Hepatocyte (in vitro differentiated cells): ENCODE measurements at regions not wholly inside any gene's neighbourhood (a gene's known extent, or its start where the extent isn't known, plus 50 kb on each side); places are given as distances from the start of the nearest gene placed in this dataset.

Experiments used
- DNase-seq: peaks from one replicate; pipeline ENCODE4 v3.0.0-alpha.2; 2016; ENCODE audit warnings: low spot score
- H2AFZ ChIP-seq: fragments of 200-600 bp; sonication (generic); 2 replicates; pipeline ENCODE4 v1.6.0; 2016; ENCODE audit warnings: antibody characterized with exemption, mild to moderate bottlenecking
- H3K27ac ChIP-seq: fragments of 200-600 bp; sonication (generic); 2 replicates; pipeline ENCODE4 v1.5.1; 2016; ENCODE audit warnings: mild to moderate bottlenecking
- H3K27me3 ChIP-seq: fragments of 200-600 bp; sonication (generic); 2 replicates; pipeline ENCODE4 v1.6.1; 2016
- H3K36me3 ChIP-seq: fragments of 200-600 bp; sonication (generic); replicated peaks from 2 replicates; pipeline ENCODE4 v1.5.1; 2016; ENCODE audit warnings: low read depth; ENCODE audit not compliant: insufficient read depth
- H3K4me1 ChIP-seq: fragments of 200-600 bp; sonication (generic); 2 replicates; pipeline ENCODE4 v1.5.1; 2016; ENCODE audit warnings: mild to moderate bottlenecking, moderate library complexity; ENCODE audit not compliant: insufficient read depth
- H3K4me2 ChIP-seq: fragments of 200-600 bp; sonication (generic); 2 replicates; pipeline ENCODE4 v1.6.0; 2016
- H3K4me3 ChIP-seq: fragments of 200-600 bp; sonication (generic); 2 replicates; pipeline ENCODE4 v1.5.1; 2016; ENCODE audit warnings: mild to moderate bottlenecking
- H3K79me2 ChIP-seq: fragments of 200-600 bp; sonication (generic); 2 replicates; pipeline ENCODE4 v1.6.0; 2017; ENCODE audit warnings: mild to moderate bottlenecking
- H3K9me2 ChIP-seq: fragments of 200-600 bp; sonication (generic); replicated peaks from 2 replicates; pipeline ENCODE4 v1.6.0; 2017; ENCODE audit warnings: mild to moderate bottlenecking; ENCODE audit not compliant: insufficient read depth
- H3K9me3 ChIP-seq: fragments of 200-600 bp; sonication (generic); 2 replicates; pipeline ENCODE4 v1.5.1; 2016; ENCODE audit warnings: low read depth, mild to moderate bottlenecking
- H4K20me1 ChIP-seq: fragments of 200-600 bp; sonication (generic); 2 replicates; pipeline ENCODE4 v1.6.0; 2016; ENCODE audit warnings: mild to moderate bottlenecking; ENCODE audit not compliant: insufficient read depth, poor library complexity, severe bottlenecking
- CTCF ChIP-seq: fragments of 200-600 bp; sonication (generic); IDR thresholded peaks from 2 replicates; pipeline ENCODE4 v1.5.1; 2016; ENCODE audit warnings: antibody characterized with exemption, mild to moderate bottlenecking; ENCODE audit not compliant: poor library complexity
- EZH2 ChIP-seq: fragments of 200-600 bp; sonication (generic); IDR thresholded peaks from 2 replicates; pipeline ENCODE4 v1.6.1; 2016; ENCODE audit warnings: antibody characterized with exemption, mild to moderate bottlenecking, borderline replicate concordance
- EZH2phosphoT487 ChIP-seq: fragments of 200-600 bp; sonication (generic); IDR thresholded peaks from one replicate; pipeline ENCODE4 v1.6.1; 2018; ENCODE audit warnings: antibody characterized with exemption, mild to moderate bottlenecking, low read depth, moderate library complexity; ENCODE audit not compliant: unreplicated experiment, severe bottlenecking
- WGBS: methylation state at CpG from one replicate; pipeline ENCODE4 v1.1.6; 2016; ENCODE audit warnings: low lambda C conversion rate; ENCODE audit errors: missing lambda C conversion rate; 5-methylcytosine and 5-hydroxymethylcytosine counted together

- Histone ChIP-seq H3K9me2 (no peaks in the 10 kb centered on the region), H3K36me3 (no peaks in the 10 kb centered on the region), H3K4me2 (no peak overlapping the region), H3K4me1 (no peaks in the 10 kb centered on the region), H3K9me3 (no peaks in the 10 kb centered on the region), H2AFZ (no peak overlapping the region), H3K79me2 (no peaks in the 10 kb centered on the region), H4K20me1 (no peaks in the 10 kb centered on the region), H3K4me3 (no peak overlapping the region), H3K27ac (no peak overlapping the region), H3K27me3 (no peaks in the 10 kb centered on the region)
- WGBS: 40% methylated on average over 2 of the region's 2 CpGs
- no peak for TF ChIP-seq EZH2phosphoT487
- no peak for TF ChIP-seq CTCF
- TF ChIP-seq EZH2: no peak
- no peak for DNase-seq
Measured at GRCh38 chrX:28180096-28180495, 198.8 kb upstream of the DCAF8L1 start.

- Histone ChIP-seq H3K36me3 (no peaks in the 10 kb centered on the region), H3K4me3 (no peak overlapping the region), H4K20me1 (no peaks in the 10 kb centered on the region), H3K9me3 (no peaks in the 10 kb centered on the region), H3K4me1 (no peaks in the 10 kb centered on the region), H3K27ac (no peak overlapping the region), H3K79me2 (no peaks in the 10 kb centered on the region), H3K9me2 (no peaks in the 10 kb centered on the region), H2AFZ (no peak overlapping the region), H3K4me2 (no peak overlapping the region), H3K27me3 (no peaks in the 10 kb centered on the region)
- WGBS: 82% methylated on average over 1 of the region's 1 CpG
- TF ChIP-seq CTCF (no peak), EZH2 (no peak), EZH2phosphoT487 (no peak)
- DNase-seq: no peak
Measured at GRCh38 chrX:28178206-28178605, 197.0 kb upstream of the DCAF8L1 start.

- Histone ChIP-seq H3K9me2 (no peaks in the 10 kb centered on the region), H3K27ac (no peak overlapping the region), H3K4me2 (no peak overlapping the region), H2AFZ (no peak overlapping the region), H3K9me3 (no peaks in the 10 kb centered on the region), H4K20me1 (no peaks in the 10 kb centered on the region), H3K79me2 (no peaks in the 10 kb centered on the region), H3K4me3 (no peak overlapping the region), H3K36me3 (no peaks in the 10 kb centered on the region), H3K4me1 (no peaks in the 10 kb centered on the region), H3K27me3 (no peaks in the 10 kb centered on the region)
- TF ChIP-seq CTCF (peak; percentile 26), EZH2 (no peak)
- peak; percentile 23 for DNase-seq
- WGBS: 48% methylated on average over 4 of the region's 4 CpGs
Measured at GRCh38 chrX:28177202-28177601, 196.0 kb upstream of the DCAF8L1 start.

- H3K36me3 ChIP-seq: no peaks in the 10 kb centered on the region
- no peaks in the 10 kb centered on the region for H3K27me3 ChIP-seq
- no peaks in the 10 kb centered on the region for H3K9me2 ChIP-seq
- TF ChIP-seq EZH2phosphoT487 (no peak), CTCF (no peak), EZH2 (no peak)
- H3K4me2 ChIP-seq: no peak overlapping the region
- no peaks in the 10 kb centered on the region for H3K9me3 ChIP-seq
- H3K79me2 ChIP-seq: no peaks in the 10 kb centered on the region
- H2AFZ ChIP-seq: no peak overlapping the region
- WGBS: 71% methylated on average over 2 of the region's 2 CpGs
- H3K4me3 ChIP-seq: no peak overlapping the region
- no peaks in the 10 kb centered on the region for H3K4me1 ChIP-seq
- no peaks in the 10 kb centered on the region for H4K20me1 ChIP-seq
- no peak overlapping the region for H3K27ac ChIP-seq
- no peak for DNase-seq
Measured at GRCh38 chrX:28170713-28171112, 189.5 kb upstream of the DCAF8L1 start.
